SU-DHL-6 (cell line): ENCODE measurements at regions not wholly inside any gene's neighbourhood (a gene's known extent, or its start where the extent isn't known, plus 50 kb on each side); places are given as distances from the start of the nearest gene placed in this dataset.

Experiments
- H2AFZ ChIP-seq: fragments of 200-600 bp; sonication (generic); 2 replicates; pipeline ENCODE4 v1.6.1; 2014; ENCODE audit warnings: low read depth, mild to moderate bottlenecking, moderate library complexity, mixed read lengths, antibody characterized with exemption, low read length; ENCODE audit not compliant: severe bottlenecking
- H3F3A ChIP-seq: fragments of 200-600 bp; shearing (Covaris generic); 2 replicates; pipeline ENCODE4 v1.6.0; 2016; ENCODE audit warnings: antibody characterized with exemption, mild to moderate bottlenecking; ENCODE audit not compliant: insufficient read depth
- H3K27ac ChIP-seq: fragments of 200-600 bp; sonication (generic); 2 replicates; pipeline ENCODE4 v1.5.1; 2016; ENCODE audit warnings: low read depth, mild to moderate bottlenecking, low read length, moderate library complexity, mixed read lengths
- H3K27me3 ChIP-seq: fragments of 200-600 bp; sonication (generic), shearing (Covaris generic); 2 replicates; pipeline ENCODE4 v1.6.0; 2014; ENCODE audit warnings: mild to moderate bottlenecking, low read length
- H3K36me3 ChIP-seq: fragments of 200-600 bp; sonication (generic); 2 replicates; pipeline ENCODE4 v1.6.1; 2014; ENCODE audit warnings: mild to moderate bottlenecking, low read length, mixed read lengths
- H3K4me2 ChIP-seq: fragments of 300-600, 200-600 bp; shearing (Covaris generic), sonication (generic); 2 replicates; pipeline ENCODE4 v1.6.0; 2014; ENCODE audit warnings: low read length, low read depth, mild to moderate bottlenecking; ENCODE audit not compliant: poor library complexity, severe bottlenecking
- H3K4me3 ChIP-seq: fragments of 200-600 bp; sonication (generic); 2 replicates; pipeline ENCODE4 v1.5.1; 2014; ENCODE audit warnings: antibody characterized with exemption, low read length, mild to moderate bottlenecking, mixed read lengths; ENCODE audit not compliant: insufficient read depth, poor library complexity, severe bottlenecking
- H3K79me2 ChIP-seq: fragments of 200-600 bp; sonication (generic); 2 replicates; pipeline ENCODE4 v1.6.1; 2014; ENCODE audit warnings: mild to moderate bottlenecking, low read length, moderate library complexity; ENCODE audit not compliant: insufficient read depth
- H3K9ac ChIP-seq: fragments of 200-600 bp; sonication (generic); 2 replicates; pipeline ENCODE4 v1.7.0; 2014; ENCODE audit warnings: mild to moderate bottlenecking, low read length
- H3K9me2 ChIP-seq: fragments of 200-600 bp; sonication (generic); replicated peaks from 2 replicates; pipeline ENCODE4 v1.6.1; 2014; ENCODE audit warnings: low read length; ENCODE audit not compliant: insufficient read depth
- H3K9me3 ChIP-seq: fragments of 200-600 bp; sonication (generic); 2 replicates; pipeline ENCODE4 v1.6.1; 2014; ENCODE audit warnings: low read length, mixed read lengths; ENCODE audit not compliant: insufficient read depth
- H4K20me1 ChIP-seq: fragments of 200-600 bp; sonication (generic); 2 replicates; pipeline ENCODE4 v1.6.1; 2014; ENCODE audit warnings: low read depth, mild to moderate bottlenecking, antibody characterized with exemption, low read length, moderate library complexity, mixed read lengths
- EZH2phosphoT487 ChIP-seq: fragments of 200-600 bp; sonication (generic), shearing (Covaris generic); conservative IDR thresholded peaks from 2 replicates; pipeline ENCODE4 v1.6.1; 2018; ENCODE audit warnings: mild to moderate bottlenecking, antibody characterized with exemption, low read length, moderate library complexity, mixed read lengths
- TF ChIP-seq, protein P1 (sequence below): fragments of 200-600 bp; sonication (generic); IDR thresholded peaks from one replicate; pipeline ENCODE4 v1.5.1; 2017; ENCODE audit warnings: antibody characterized with exemption, mild to moderate bottlenecking, low read length, moderate library complexity; ENCODE audit not compliant: insufficient read depth, poor library complexity, severe bottlenecking

DNA sequence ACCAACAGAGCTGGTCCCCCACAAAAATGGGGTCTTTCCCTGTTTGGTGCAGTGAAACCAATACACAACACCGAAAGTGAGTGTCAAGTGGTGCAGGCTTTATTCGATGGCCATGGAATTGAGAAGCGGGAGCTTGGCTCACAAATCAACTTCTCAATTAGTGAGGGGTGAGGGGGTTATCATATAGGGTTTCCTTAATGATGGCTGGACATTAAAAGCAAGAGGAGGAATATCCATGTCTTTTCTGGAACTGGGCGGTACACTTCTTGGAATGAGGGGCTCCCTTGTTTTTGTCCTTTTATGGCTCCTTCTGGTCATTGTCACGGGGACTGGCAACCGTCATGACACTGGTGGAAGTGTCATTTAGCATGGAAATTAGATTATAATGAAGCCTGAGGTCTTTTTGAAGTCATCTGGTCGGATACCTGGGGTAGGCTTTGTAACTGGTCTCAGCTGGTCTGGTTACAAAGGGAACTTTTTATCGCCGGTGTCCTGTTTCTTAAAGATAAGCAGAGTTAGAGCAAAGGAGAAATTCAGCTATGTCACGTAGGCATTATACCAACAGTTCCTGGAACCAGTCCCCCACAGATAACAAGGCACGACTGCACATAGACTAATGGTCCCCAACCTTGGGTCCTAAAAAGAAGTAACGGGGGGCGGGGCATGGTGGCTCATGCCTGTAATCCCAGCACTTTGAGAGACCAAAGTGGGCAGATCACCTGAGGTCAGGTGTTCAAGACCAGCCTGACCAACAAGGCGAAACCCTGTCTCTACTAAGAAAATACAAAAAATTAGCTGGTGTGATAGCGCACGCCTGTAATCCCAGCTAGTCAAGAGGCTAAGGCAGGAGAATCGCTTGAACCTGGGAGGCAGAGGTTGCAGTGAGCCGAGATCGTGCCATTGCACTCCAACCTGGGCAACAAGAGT is 93.5 kb upstream of the NDUFV2 start:
- H3K27me3 ChIP-seq, result no peaks in the 10 kb centered on the region
- no peaks in the 10 kb centered on the region for H3K36me3 ChIP-seq
- TF ChIP-seq, protein P1, sequence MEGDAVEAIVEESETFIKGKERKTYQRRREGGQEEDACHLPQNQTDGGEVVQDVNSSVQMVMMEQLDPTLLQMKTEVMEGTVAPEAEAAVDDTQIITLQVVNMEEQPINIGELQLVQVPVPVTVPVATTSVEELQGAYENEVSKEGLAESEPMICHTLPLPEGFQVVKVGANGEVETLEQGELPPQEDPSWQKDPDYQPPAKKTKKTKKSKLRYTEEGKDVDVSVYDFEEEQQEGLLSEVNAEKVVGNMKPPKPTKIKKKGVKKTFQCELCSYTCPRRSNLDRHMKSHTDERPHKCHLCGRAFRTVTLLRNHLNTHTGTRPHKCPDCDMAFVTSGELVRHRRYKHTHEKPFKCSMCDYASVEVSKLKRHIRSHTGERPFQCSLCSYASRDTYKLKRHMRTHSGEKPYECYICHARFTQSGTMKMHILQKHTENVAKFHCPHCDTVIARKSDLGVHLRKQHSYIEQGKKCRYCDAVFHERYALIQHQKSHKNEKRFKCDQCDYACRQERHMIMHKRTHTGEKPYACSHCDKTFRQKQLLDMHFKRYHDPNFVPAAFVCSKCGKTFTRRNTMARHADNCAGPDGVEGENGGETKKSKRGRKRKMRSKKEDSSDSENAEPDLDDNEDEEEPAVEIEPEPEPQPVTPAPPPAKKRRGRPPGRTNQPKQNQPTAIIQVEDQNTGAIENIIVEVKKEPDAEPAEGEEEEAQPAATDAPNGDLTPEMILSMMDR, result no peak
- TF ChIP-seq EZH2phosphoT487, result no peak
- H3K4me3 ChIP-seq, result no peak overlapping the region
- no peaks in the 10 kb centered on the region for H3K79me2 ChIP-seq
- no peaks in the 10 kb centered on the region for H4K20me1 ChIP-seq
- no peaks in the 10 kb centered on the region for H3K9me3 ChIP-seq
- H3K9ac ChIP-seq, result no peak overlapping the region
- H3K4me2 ChIP-seq, result no peak overlapping the region
- H2AFZ ChIP-seq, result no peak overlapping the region
- H3K27ac ChIP-seq, result no peak overlapping the region
- no peaks in the 10 kb centered on the region for H3F3A ChIP-seq
- H3K9me2 ChIP-seq, result no peaks in the 10 kb centered on the region

DNA sequence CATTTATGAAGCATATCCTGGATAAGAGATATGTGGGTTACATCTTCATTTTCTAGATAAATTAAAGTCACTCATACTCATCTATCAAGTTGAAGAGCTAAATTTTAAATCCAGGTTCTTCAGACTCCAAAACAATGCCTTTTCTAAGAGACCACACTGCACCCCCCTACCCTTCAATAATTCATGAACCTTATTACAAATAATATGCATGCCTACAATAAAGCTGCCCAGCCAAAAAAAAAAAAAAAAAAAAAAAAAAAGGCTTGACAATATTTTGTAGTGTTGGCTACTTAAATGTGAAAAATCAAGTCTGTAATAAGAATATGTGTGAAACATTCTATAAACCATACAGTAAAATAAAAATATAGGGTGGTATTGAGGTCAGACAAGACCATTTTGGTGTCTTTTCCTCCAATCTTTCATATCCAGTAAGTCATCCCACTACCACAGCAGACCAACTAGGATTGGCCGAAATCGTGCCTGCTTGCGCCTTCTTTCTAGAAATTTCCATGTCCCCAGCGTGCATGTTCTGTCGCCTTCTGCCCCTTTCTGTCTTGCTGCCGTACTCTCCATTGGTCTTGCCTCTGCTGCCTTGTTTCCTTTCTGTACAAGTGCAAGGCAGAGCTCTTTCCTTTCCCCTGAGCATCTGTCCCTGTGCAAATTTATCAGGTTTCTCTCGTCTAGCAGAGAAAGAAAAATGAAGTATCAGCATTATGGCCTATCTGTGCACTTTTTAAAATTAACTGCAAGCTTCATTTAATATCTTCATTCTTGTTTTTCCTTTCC is 92.6 kb upstream of the NDUFV2 start:
- Histone ChIP-seq H3K36me3 (no peaks in the 10 kb centered on the region), H3K27me3 (no peaks in the 10 kb centered on the region), H3K4me3 (no peak overlapping the region), H4K20me1 (no peaks in the 10 kb centered on the region), H3K9ac (no peak overlapping the region), H3K9me3 (no peaks in the 10 kb centered on the region), H3K27ac (no peak overlapping the region), H3K9me2 (no peaks in the 10 kb centered on the region), H3F3A (no peaks in the 10 kb centered on the region), H2AFZ (no peak overlapping the region), H3K4me2 (no peak overlapping the region), H3K79me2 (no peaks in the 10 kb centered on the region)
- TF ChIP-seq, protein P1, result no peak
- TF ChIP-seq EZH2phosphoT487, result no peak

GRCh38 chr18:9011431-9011830 is 91.1 kb upstream of the NDUFV2 start:
- no peaks in the 10 kb centered on the region for H3F3A ChIP-seq
- no peaks in the 10 kb centered on the region for H3K27me3 ChIP-seq
- no peak overlapping the region for H3K9ac ChIP-seq
- no peak overlapping the region for H3K4me2 ChIP-seq
- no peaks in the 10 kb centered on the region for H4K20me1 ChIP-seq
- no peak overlapping the region for H2AFZ ChIP-seq
- TF ChIP-seq, protein P1, result no peak
- no peak for TF ChIP-seq EZH2phosphoT487
- H3K36me3 ChIP-seq, result no peaks in the 10 kb centered on the region
- no peak overlapping the region for H3K27ac ChIP-seq
- no peaks in the 10 kb centered on the region for H3K79me2 ChIP-seq
- H3K9me3 ChIP-seq, result no peaks in the 10 kb centered on the region
- H3K9me2 ChIP-seq, result no peaks in the 10 kb centered on the region
- H3K4me3 ChIP-seq, result no peak overlapping the region
